ENCODE measurements at regions not wholly inside any gene's neighbourhood (a gene's known extent, or its start where the extent isn't known, plus 50 kb on each side); places are given as distances from the start of the nearest gene placed in this dataset.

DNA sequence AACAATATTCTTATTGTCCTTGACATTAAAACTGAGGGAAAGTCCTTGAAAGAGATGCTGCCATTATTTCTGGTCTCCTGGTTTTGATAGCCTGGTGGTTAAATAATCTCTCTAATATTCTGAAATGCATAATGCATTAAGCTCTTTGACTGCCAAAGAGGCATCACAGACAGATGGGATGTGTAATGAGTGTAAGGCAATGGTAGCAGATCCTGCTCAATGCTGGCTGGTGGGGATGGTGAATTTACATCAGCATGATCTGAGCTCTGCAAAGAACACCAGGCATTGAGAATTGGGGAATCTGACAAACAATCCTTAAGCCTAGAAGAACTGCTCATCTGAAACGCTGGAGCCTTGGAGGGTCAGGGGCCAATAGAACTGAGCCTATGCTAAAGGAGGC is 528.6 kb upstream of the LMCD1 start:
- TF ChIP-seq CTCF (IDR thresholded peaks at IDR 0.05) (no peak), POLR2A (IDR thresholded peaks at IDR 0.05) (no peak)
